Skeletal muscle tissue (tissue), 3 donors: ENCODE measurements at regions not wholly inside any gene's neighbourhood (a gene's known extent, or its start where the extent isn't known, plus 50 kb on each side); places are given as distances from the start of the nearest gene placed in this dataset.

Experiments
- H3K27ac ChIP-seq: one replicate; pipeline ENCODE4 v1.7.0; 2013; ENCODE audit warnings: mild to moderate bottlenecking, low read depth, low read length, inconsistent platforms
- H3K27me3 ChIP-seq, 3 donors: one replicate each; pipeline ENCODE4 v1.7.0; 2013; ENCODE audit warnings: low read length in 3 of 3; ENCODE audit not compliant: control insufficient read depth in 3 of 3, insufficient read depth in 3 of 3
- H3K36me3 ChIP-seq, 3 donors: one replicate each; pipeline ENCODE4 v1.7.0; 2013; ENCODE audit warnings: low read length in 3 of 3; ENCODE audit not compliant: control insufficient read depth in 3 of 3, insufficient read depth in 3 of 3
- H3K4me1 ChIP-seq, 3 donors: one replicate each; pipeline ENCODE4 v1.7.0; 2013; ENCODE audit warnings: low read length in 3 of 3, mild to moderate bottlenecking in 3 of 3; ENCODE audit not compliant: control insufficient read depth in 3 of 3, insufficient read depth in 3 of 3
- H3K4me3 ChIP-seq, 3 donors: one replicate each; pipeline ENCODE4 v1.7.0; 2013; ENCODE audit warnings: low read length in 3 of 3
- H3K9ac ChIP-seq, 3 donors: one replicate each; pipeline ENCODE4 v1.7.0; 2013; ENCODE audit warnings: low read length in 3 of 3, mild to moderate bottlenecking in 3 of 3, moderate library complexity in 2 of 3, low read depth in 1 of 3
- H3K9me3 ChIP-seq, 3 donors: one replicate each; pipeline ENCODE4 v1.7.0; 2013; ENCODE audit warnings: low read length in 3 of 3; ENCODE audit not compliant: control insufficient read depth in 3 of 3
- donor health status: Osteomylitis.

- H3K36me3 ChIP-seq = no peaks in the 10 kb centered on the region
Observed at GRCh38 chr1:185495007-185495406, 178.0 kb upstream of the IVNS1ABP start.

DNA sequence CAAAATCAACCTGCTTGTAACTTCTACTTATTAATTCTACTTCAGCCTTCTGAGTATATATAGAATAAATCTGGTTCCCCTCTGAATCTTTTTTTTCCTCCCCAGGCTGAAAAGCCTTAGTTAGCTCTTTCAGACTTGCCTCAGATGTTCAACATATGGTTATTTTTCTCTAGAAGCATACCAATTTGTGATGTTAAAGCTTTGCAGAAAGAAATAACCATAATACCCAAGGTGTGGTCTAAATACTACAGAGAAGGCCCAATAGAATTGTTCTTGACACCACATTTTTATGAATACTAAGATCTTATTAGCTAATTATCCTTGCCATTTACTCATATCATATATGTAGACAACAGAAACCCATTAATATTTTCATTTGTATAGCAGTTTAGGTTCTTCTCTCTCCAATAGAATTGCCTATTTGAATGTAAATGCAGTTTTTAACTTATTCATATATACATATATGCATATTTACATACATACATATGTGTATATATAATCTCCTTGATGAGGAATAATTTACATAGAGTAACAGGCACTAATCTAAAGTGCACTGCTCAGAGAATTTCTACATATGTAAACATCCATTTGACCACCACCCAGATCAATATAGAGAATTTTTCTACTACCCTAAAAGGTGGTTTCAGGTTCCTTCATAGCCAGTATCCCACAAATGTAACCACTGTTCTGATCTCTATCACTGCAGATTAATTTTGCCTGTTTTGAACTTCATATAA, 175.2 kb upstream of the IVNS1ABP start:
- H3K4me1 ChIP-seq = peaks cover 3 to 8% (median 5%) of the 10 kb centered on the region in 3 donors
- no peaks in the 10 kb centered on the region for H3K36me3 ChIP-seq
- H3K9ac ChIP-seq = no peak overlapping the region
- no peak overlapping the region for H3K27ac ChIP-seq
- H3K9me3 ChIP-seq = no peaks in the 10 kb centered on the region
- no peak overlapping the region for H3K4me3 ChIP-seq
- no peaks in the 10 kb centered on the region for H3K27me3 ChIP-seq

More at GRCh38 chr1:185495007-185495406, 178.0 kb upstream of the IVNS1ABP start:
- no peak overlapping the region for H3K27ac ChIP-seq
- H3K27me3 ChIP-seq = no peaks in the 10 kb centered on the region
- no peaks in the 10 kb centered on the region for H3K9me3 ChIP-seq
- no peak overlapping the region for H3K9ac ChIP-seq
- H3K4me3 ChIP-seq = no peak overlapping the region
- H3K4me1 ChIP-seq = no peaks in the 10 kb centered on the region

DNA sequence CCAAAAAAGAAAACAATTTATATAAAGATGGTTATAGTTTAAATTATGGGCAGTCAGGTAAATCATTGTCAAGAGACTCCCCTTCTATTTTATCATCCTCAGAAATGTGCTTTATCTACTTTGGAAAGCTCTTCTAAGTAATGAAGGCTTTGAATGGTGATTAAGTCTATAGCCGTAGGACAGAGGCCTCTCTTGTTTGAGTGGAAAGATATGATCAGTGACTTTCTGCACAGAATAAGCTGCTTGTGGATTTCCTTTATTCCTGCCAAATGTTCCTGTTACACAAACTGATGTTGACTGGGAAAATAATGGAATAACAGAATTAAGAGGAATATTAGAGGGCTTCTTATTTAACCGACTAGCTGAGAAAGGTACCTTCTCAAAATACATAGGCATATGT, 174.6 kb upstream of the IVNS1ABP start:
- H3K9ac ChIP-seq = no peak overlapping the region
- H3K27me3 ChIP-seq = no peaks in the 10 kb centered on the region
- H3K4me1 ChIP-seq = peaks cover 9 to 14% (median 12%) of the 10 kb centered on the region in 3 donors
- no peak overlapping the region for H3K4me3 ChIP-seq
- no peaks in the 10 kb centered on the region for H3K9me3 ChIP-seq
- no peak overlapping the region for H3K27ac ChIP-seq
- H3K36me3 ChIP-seq = no peaks in the 10 kb centered on the region

DNA sequence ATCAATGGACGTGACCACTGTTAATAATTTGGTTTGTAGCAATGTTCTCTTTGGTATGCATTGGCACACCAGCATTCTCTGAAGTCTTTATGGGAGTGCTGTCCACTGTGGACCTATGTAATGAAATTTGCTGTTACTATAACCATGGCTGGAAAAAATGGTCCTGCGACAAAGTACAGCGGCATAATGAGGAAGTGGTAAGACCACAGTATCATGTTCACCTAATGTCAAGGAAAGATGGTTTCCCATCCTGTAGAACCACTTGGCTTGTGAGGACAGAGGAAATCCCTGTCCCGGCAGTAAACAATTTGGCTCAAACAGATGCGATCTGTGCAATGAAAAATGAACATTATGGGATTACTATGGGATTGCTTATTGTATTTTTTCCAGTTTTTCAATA, 173.9 kb upstream of the IVNS1ABP start:
- Histone ChIP-seq H3K9me3 (no peaks in the 10 kb centered on the region), H3K27ac (no peak overlapping the region), H3K27me3 (no peaks in the 10 kb centered on the region), H3K9ac (no peak overlapping the region), H3K36me3 (no peaks in the 10 kb centered on the region), H3K4me1 (peaks cover 11 to 15% (median 14%) of the 10 kb centered on the region in 3 donors), H3K4me3 (no peak overlapping the region)

DNA sequence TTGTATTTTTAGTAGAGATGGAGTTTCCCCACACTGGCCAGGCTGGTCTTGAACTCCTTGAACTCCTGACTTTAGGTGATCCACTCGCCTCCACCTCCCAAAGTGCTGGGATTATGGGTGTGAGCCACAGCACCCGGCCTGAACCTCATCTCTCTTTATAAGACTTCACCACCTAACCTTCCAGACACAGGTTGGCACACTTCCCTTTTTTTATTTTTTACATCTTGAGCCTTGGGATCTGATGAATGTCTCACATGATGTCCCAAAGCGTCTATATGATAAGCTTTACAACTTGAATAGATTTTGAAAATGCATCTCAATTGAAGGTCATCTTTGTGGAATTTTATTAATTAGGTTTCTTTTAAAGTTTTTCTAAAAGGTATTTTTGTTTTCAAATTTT, 172.4 kb upstream of the IVNS1ABP start:
- Histone ChIP-seq H3K9me3 (no peaks in the 10 kb centered on the region), H3K36me3 (no peaks in the 10 kb centered on the region), H3K27me3 (no peaks in the 10 kb centered on the region), H3K4me3 (no peak overlapping the region), H3K9ac (no peak overlapping the region), H3K27ac (no peak overlapping the region), H3K4me1 (peaks cover 11 to 18% (median 14%) of the 10 kb centered on the region in 3 donors)

DNA sequence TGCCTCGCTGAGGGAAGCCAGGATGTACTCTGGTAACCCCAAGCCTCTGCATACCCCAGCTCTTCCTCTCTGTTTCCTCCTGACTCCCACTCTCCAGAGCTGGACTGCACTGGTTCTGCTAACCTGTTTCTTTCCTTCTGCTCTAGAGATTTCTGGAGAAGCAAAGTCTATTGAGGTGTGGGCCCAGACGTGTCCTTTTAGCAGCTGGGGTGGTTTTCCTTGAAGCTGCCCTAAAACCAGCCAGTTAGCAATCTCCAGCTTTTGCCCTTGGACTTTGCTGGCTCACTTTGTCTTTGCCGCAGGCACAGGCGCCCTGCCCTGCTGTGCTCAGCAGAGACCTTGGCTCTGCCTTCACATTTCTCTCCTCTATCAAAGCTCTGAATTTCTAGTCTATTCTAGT, 171.8 kb upstream of the IVNS1ABP start:
- H3K27me3 ChIP-seq = no peaks in the 10 kb centered on the region
- no peak overlapping the region for H3K27ac ChIP-seq
- no peaks in the 10 kb centered on the region for H3K9me3 ChIP-seq
- H3K4me1 ChIP-seq = peaks cover 11 to 23% (median 18%) of the 10 kb centered on the region in 3 donors
- H3K36me3 ChIP-seq = no peaks in the 10 kb centered on the region
- no peak overlapping the region for H3K4me3 ChIP-seq
- no peak overlapping the region for H3K9ac ChIP-seq

DNA sequence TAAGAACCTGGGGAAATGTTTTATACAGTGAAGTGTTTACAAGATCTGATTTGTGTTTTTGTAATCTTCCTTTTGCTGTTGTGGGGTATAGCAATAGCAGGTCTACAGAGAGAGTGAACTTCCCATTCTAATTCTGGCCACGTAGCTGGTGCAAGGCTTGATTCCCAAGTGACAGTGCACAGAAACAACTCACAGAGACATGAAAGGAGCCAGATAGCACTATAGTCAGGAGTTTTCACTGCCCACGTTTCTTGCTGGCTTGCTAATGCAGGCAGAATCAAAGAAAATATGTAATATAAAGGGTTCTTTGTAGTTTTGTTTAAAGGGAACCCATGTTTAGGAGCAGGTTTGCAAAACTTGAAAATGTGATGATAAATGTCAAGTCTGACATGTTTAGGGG, 170.9 kb upstream of the IVNS1ABP start:
- H3K9ac ChIP-seq = no peak overlapping the region
- no peaks in the 10 kb centered on the region for H3K36me3 ChIP-seq
- H3K27me3 ChIP-seq = no peaks in the 10 kb centered on the region
- H3K9me3 ChIP-seq = no peaks in the 10 kb centered on the region
- no peak overlapping the region for H3K4me3 ChIP-seq
- H3K27ac ChIP-seq = no peak overlapping the region
- H3K4me1 ChIP-seq = peaks cover 11 to 28% (median 22%) of the 10 kb centered on the region in 3 donors

- H3K27ac ChIP-seq = no peak overlapping the region
- H3K9ac ChIP-seq = no peak overlapping the region
- H3K9me3 ChIP-seq = no peaks in the 10 kb centered on the region
- no peak overlapping the region for H3K4me3 ChIP-seq
- peaks cover 11 to 28% (median 22%) of the 10 kb centered on the region in 3 donors for H3K4me1 ChIP-seq
- no peaks in the 10 kb centered on the region for H3K36me3 ChIP-seq
- H3K27me3 ChIP-seq = no peaks in the 10 kb centered on the region
Observed at GRCh38 chr1:185487026-185487425, 170.0 kb upstream of the IVNS1ABP start.

DNA sequence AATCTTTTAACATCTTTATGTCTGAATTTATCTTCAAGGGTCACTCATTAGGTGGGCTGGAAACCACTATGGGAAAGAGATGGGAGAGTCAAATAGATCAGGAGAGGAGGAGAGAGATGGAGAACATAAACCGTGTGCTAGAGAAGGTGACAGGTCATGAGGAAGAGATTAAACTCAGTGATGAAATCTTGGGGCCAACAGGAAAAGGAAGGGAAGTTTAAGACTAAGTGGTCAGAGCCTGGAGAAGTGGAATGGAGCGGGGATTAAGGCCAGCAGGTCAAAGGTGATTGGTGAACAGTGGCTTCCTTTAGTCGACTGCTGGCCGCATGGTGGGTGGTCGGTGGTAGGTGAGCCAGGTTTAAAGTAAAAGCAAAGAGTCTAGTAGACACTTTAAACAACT, 169.3 kb upstream of the IVNS1ABP start:
- no peak overlapping the region for H3K4me3 ChIP-seq
- H3K9ac ChIP-seq = no peak overlapping the region
- H3K27me3 ChIP-seq = no peaks in the 10 kb centered on the region
- H3K4me1 ChIP-seq = peaks cover 11 to 28% (median 22%) of the 10 kb centered on the region in 3 donors
- no peaks in the 10 kb centered on the region for H3K36me3 ChIP-seq
- H3K9me3 ChIP-seq = no peaks in the 10 kb centered on the region
- no peak overlapping the region for H3K27ac ChIP-seq

- peaks cover 11 to 27% (median 22%) of the 10 kb centered on the region in 3 donors for H3K4me1 ChIP-seq
- H3K9ac ChIP-seq = no peak overlapping the region
- H3K27me3 ChIP-seq = no peaks in the 10 kb centered on the region
- H3K9me3 ChIP-seq = no peaks in the 10 kb centered on the region
- no peaks in the 10 kb centered on the region for H3K36me3 ChIP-seq
- peak overlapping the region; percentile 76 for H3K27ac ChIP-seq
- H3K4me3 ChIP-seq = no peak overlapping the region
Observed at GRCh38 chr1:185483664-185484450, 166.8 kb upstream of the IVNS1ABP start.
